ENCODE measurements at regions not wholly inside any gene's neighbourhood (a gene's known extent, or its start where the extent isn't known, plus 50 kb on each side); places are given as distances from the start of the nearest gene placed in this dataset.
A peak's percentile ranks its signal among the peaks of the same experiment; 100 is the strongest.
"Not testable (repeated sequence)": the region's sequence is repeated elsewhere in the genome, so short reads cannot be mapped to it uniquely, and the experiment has no call there.

- no peak overlapping the region for H3K4me3 ChIP-seq (ENCODE audit: low read depth, low read length)
- TF ChIP-seq CTCF (IDR thresholded peaks at IDR 0.05; ENCODE audit: control insufficient read depth, extremely low read depth, insufficient read depth): no peak
- no peak for DNase-seq (ENCODE audit: low read depth)
Observed at GRCh38 chr6:98044791-98045470, 761.9 kb upstream of the MMS22L start.

GRCh38 chr6:98047164-98047563, 764.1 kb upstream of the MMS22L start:
- TF ChIP-seq CTCF (IDR thresholded peaks at IDR 0.05; ENCODE audit: control insufficient read depth, extremely low read depth, insufficient read depth): no peak
- no peak overlapping the region for H3K4me3 ChIP-seq (ENCODE audit: low read depth, low read length)
- DNase-seq (ENCODE audit: low read depth): no peak

- no peak for DNase-seq (ENCODE audit: low read depth)
- no peak for TF ChIP-seq CTCF (IDR thresholded peaks at IDR 0.05; ENCODE audit: control insufficient read depth, extremely low read depth, insufficient read depth)
- no peak overlapping the region for H3K4me3 ChIP-seq (ENCODE audit: low read depth, low read length)
Observed at GRCh38 chr6:98047871-98048270, 764.9 kb upstream of the MMS22L start.

- TF ChIP-seq CTCF (IDR thresholded peaks at IDR 0.05; ENCODE audit: control insufficient read depth, extremely low read depth, insufficient read depth): peak; percentile 11; the same call in 1 of the 2 replicates
- DNase-seq (ENCODE audit: low read depth): no peak
- no peak overlapping the region for H3K4me3 ChIP-seq (ENCODE audit: low read depth, low read length)
Observed at GRCh38 chr6:98054453-98054852, 771.4 kb upstream of the MMS22L start.

- no peak for DNase-seq (ENCODE audit: low read depth)
- no peak for TF ChIP-seq CTCF (IDR thresholded peaks at IDR 0.05; ENCODE audit: control insufficient read depth, extremely low read depth, insufficient read depth)
- H3K4me3 ChIP-seq (ENCODE audit: low read depth, low read length): no peak overlapping the region
Observed at GRCh38 chr6:98056955-98057354, 773.9 kb upstream of the MMS22L start.

- no peak for DNase-seq (ENCODE audit: low read depth)
- TF ChIP-seq CTCF (IDR thresholded peaks at IDR 0.05; ENCODE audit: control insufficient read depth, extremely low read depth, insufficient read depth): no peak
- no peak overlapping the region for H3K4me3 ChIP-seq (ENCODE audit: low read depth, low read length)
Observed at GRCh38 chr6:98067375-98067774, 767.0 kb upstream of the POU3F2 start.

- not testable (repeated sequence) for DNase-seq (ENCODE audit: low read depth)
Observed at GRCh38 chr6:98088537-98088936, 745.8 kb upstream of the POU3F2 start.

More at GRCh38 chr6:98088537-98088936, 745.8 kb upstream of the POU3F2 start:
- H3K4me3 ChIP-seq (ENCODE audit: low read depth, low read length): not testable (repeated sequence)
